HG02884 (cell line): ENCODE measurements at regions not wholly inside any gene's neighbourhood (a gene's known extent, or its start where the extent isn't known, plus 50 kb on each side); places are given as distances from the start of the nearest gene placed in this dataset.

Experiments
- ATAC-seq: cut with Tn5 transposase; IDR thresholded peaks from one replicate; pipeline ENCODE4 v1.9.1; 2021; ENCODE audit warnings: mild to moderate bottlenecking, moderate library complexity; ENCODE audit not compliant: unreplicated experiment

GRCh38 chr14:55929136-55929535 is 189.1 kb upstream of the PELI2 start:
- ATAC-seq = no peak

GRCh38 chr14:55930016-55930784 is 188.0 kb upstream of the PELI2 start:
- ATAC-seq = no peak

GRCh38 chr14:55936691-55937090 is 181.5 kb upstream of the PELI2 start:
- no peak for ATAC-seq

GRCh38 chr14:55938249-55938791 is 179.9 kb upstream of the PELI2 start:
- no peak for ATAC-seq

- no peak for ATAC-seq
Observed at GRCh38 chr14:55942076-55942654, 176.0 kb upstream of the PELI2 start.

GRCh38 chr14:55942826-55943225 is 175.4 kb upstream of the PELI2 start:
- no peak for ATAC-seq

GRCh38 chr14:55944757-55945156 is 173.5 kb upstream of the PELI2 start:
- no peak for ATAC-seq

- ATAC-seq = no peak
Observed at GRCh38 chr14:55946231-55946630, 172.0 kb upstream of the PELI2 start.

GRCh38 chr14:55948399-55948798 is 169.8 kb upstream of the PELI2 start:
- no peak for ATAC-seq

- ATAC-seq = no peak
Observed at GRCh38 chr14:55949708-55950107, 168.5 kb upstream of the PELI2 start.

- ATAC-seq = no peak
Observed at GRCh38 chr14:55950135-55950534, 168.1 kb upstream of the PELI2 start.

GRCh38 chr14:55951341-55952206 is 166.6 kb upstream of the PELI2 start:
- ATAC-seq = no peak

GRCh38 chr14:55954108-55954507 is 164.1 kb upstream of the PELI2 start:
- no peak for ATAC-seq

- ATAC-seq = no peak
Observed at GRCh38 chr14:55955175-55955574, 163.0 kb upstream of the PELI2 start.

- ATAC-seq = no peak
Observed at GRCh38 chr14:55957950-55958349, 160.3 kb upstream of the PELI2 start.

GRCh38 chr14:55963295-55963694 is 154.9 kb upstream of the PELI2 start:
- ATAC-seq = no peak

GRCh38 chr14:55964091-55964490 is 154.1 kb upstream of the PELI2 start:
- ATAC-seq = no peak

- ATAC-seq = no peak
Observed at GRCh38 chr14:55964821-55965220, 153.4 kb upstream of the PELI2 start.

GRCh38 chr14:55965851-55966250 is 152.4 kb upstream of the PELI2 start:
- no peak for ATAC-seq

GRCh38 chr14:55968741-55969140 is 149.5 kb upstream of the PELI2 start:
- ATAC-seq = no peak

- no peak for ATAC-seq
Observed at GRCh38 chr14:55973285-55973800, 144.9 kb upstream of the PELI2 start.
